Ishikawa (cell line): ENCODE measurements at regions not wholly inside any gene's neighbourhood (a gene's known extent, or its start where the extent isn't known, plus 50 kb on each side); places are given as distances from the start of the nearest gene placed in this dataset.

Experiments
- CEBPB ChIP-seq: IDR thresholded peaks from 2 replicates; pipeline ENCODE4 v1.6.1; 2012
- CREB1 ChIP-seq: IDR thresholded peaks from 2 replicates; pipeline ENCODE4 v1.6.1; 2012; ENCODE audit warnings: low read depth
- EGR1 ChIP-seq: IDR thresholded peaks from 2 replicates; pipeline ENCODE4 v1.6.1; 2012
- EP300 ChIP-seq: IDR thresholded peaks from 2 replicates; pipeline ENCODE4 v1.6.1; 2012; ENCODE audit warnings: borderline replicate concordance
- FOXM1 ChIP-seq: IDR thresholded peaks from 2 replicates; pipeline ENCODE4 v1.6.1; 2012; ENCODE audit warnings: low read depth, borderline replicate concordance
- MAX ChIP-seq: IDR thresholded peaks from 2 replicates; pipeline ENCODE4 v1.6.1; 2012
- NFIC ChIP-seq: IDR thresholded peaks from 2 replicates; pipeline ENCODE4 v1.6.1; 2012
- RAD21 ChIP-seq: IDR thresholded peaks from 2 replicates; pipeline ENCODE4 v1.6.1; 2012; ENCODE audit warnings: low read depth
- REST ChIP-seq: IDR thresholded peaks from 2 replicates; pipeline ENCODE4 v1.6.1; 2012; ENCODE audit warnings: low read depth, mild to moderate bottlenecking
- TAF1 ChIP-seq: IDR thresholded peaks from 2 replicates; pipeline ENCODE4 v1.6.1; 2012; ENCODE audit warnings: low read depth, mild to moderate bottlenecking
- TCF12 ChIP-seq: IDR thresholded peaks from 2 replicates; pipeline ENCODE4 v1.6.1; 2012; ENCODE audit warnings: low read depth
- TEAD4 ChIP-seq: IDR thresholded peaks from 2 replicates; pipeline ENCODE4 v1.6.1; 2012
- USF1 ChIP-seq: IDR thresholded peaks from 2 replicates; pipeline ENCODE4 v1.6.1; 2012
- YY1 ChIP-seq: IDR thresholded peaks from 2 replicates; pipeline ENCODE4 v1.6.1; 2012; ENCODE audit warnings: low read depth
- ZBTB7A ChIP-seq: IDR thresholded peaks from 2 replicates; pipeline ENCODE4 v1.6.1; 2012; ENCODE audit warnings: low read depth

- no peak for TF ChIP-seq TCF12
- TF ChIP-seq FOXM1, result no peak
- TF ChIP-seq TAF1, result no peak
- no peak for TF ChIP-seq NFIC
- TF ChIP-seq REST, result no peak
- TF ChIP-seq YY1, result no peak
- no peak for TF ChIP-seq EP300
- no peak for TF ChIP-seq USF1
- TF ChIP-seq RAD21, result no peak
- no peak for TF ChIP-seq CEBPB
- no peak for TF ChIP-seq EGR1
- TF ChIP-seq CREB1, result no peak
- TF ChIP-seq MAX, result no peak
- no peak for TF ChIP-seq TEAD4
- TF ChIP-seq ZBTB7A, result no peak
Measured at GRCh38 chr15:81895723-81896122, 150.1 kb downstream of the MEX3B start.

- TF ChIP-seq ZBTB7A, result no peak
- TF ChIP-seq CEBPB, result no peak
- TF ChIP-seq TEAD4, result no peak
- no peak for TF ChIP-seq REST
- TF ChIP-seq TAF1, result no peak
- TF ChIP-seq TCF12, result no peak
- TF ChIP-seq CREB1, result no peak
- TF ChIP-seq MAX, result no peak
- TF ChIP-seq RAD21, result no peak
- TF ChIP-seq EP300, result no peak
- TF ChIP-seq USF1, result no peak
Measured at GRCh38 chr15:81894061-81894460, 151.8 kb downstream of the MEX3B start.

GRCh38 chr15:81893182-81893835 is 152.5 kb downstream of the MEX3B start:
- no peak for TF ChIP-seq TAF1
- TF ChIP-seq REST, result no peak
- no peak for TF ChIP-seq RAD21
- no peak for TF ChIP-seq ZBTB7A
- TF ChIP-seq CEBPB, result no peak
- TF ChIP-seq CREB1, result no peak
- TF ChIP-seq TCF12, result no peak
- no peak for TF ChIP-seq USF1
- TF ChIP-seq TEAD4, result no peak
- no peak for TF ChIP-seq YY1
- TF ChIP-seq EP300, result no peak
- TF ChIP-seq MAX, result no peak
- no peak for TF ChIP-seq EGR1

- TF ChIP-seq ZBTB7A (no peak), NFIC (no peak), YY1 (no peak), TEAD4 (no peak), CEBPB (no peak), TAF1 (no peak), USF1 (no peak), EP300 (no peak), REST (no peak), RAD21 (no peak), TCF12 (no peak), EGR1 (no peak), FOXM1 (no peak)
Measured at GRCh38 chr15:81890496-81890895, 155.3 kb downstream of the MEX3B start.
